ENCODE measurements at regions not wholly inside any gene's neighbourhood (a gene's known extent, or its start where the extent isn't known, plus 50 kb on each side); places are given as distances from the start of the nearest gene placed in this dataset.

GRCh38 chr5:124514956-124515355 lies 231.5 kb downstream of the ZNF608 start:
- TF ChIP-seq CTCF (IDR thresholded peaks at IDR 0.05 in 4 of 5, conservative IDR thresholded peaks at IDR 0.05 in 1 of 5): no peak
- TF ChIP-seq POLR2A (IDR thresholded peaks at IDR 0.05): no peak

Data from gastrocnemius medialis (tissue), 4 donors.